ENCODE measurements at regions not wholly inside any gene's neighbourhood (a gene's known extent, or its start where the extent isn't known, plus 50 kb on each side); places are given as distances from the start of the nearest gene placed in this dataset.

DNA sequence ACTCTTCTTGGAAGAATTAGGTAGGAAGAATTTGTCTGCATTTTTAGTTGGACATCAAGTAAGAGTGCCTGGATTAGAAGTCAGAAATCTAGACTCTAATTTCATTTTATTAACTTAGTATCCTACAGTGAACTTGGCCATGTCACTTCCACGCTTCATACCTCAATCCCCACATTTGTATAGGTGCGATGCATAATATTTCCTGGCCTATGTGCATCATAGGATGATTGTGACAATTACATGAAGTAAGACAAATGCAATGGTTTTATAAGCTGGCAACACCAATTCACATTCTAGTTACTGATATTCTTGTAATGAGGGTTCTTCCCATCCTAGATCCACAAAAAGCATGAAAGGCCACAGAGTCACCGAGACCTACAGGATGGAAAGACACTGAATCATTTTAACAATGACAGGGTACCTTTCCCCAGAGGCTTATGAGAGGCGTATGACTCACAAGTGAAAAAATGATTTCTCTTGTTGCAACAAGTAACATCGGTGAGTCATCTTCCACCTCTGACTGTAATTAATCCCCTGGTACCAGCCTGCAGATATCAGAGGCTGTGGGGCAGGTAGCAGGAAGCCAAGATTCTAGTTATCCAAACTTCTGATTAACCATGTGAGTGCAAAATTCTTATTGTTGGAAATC, 56.0 kb upstream of the OR5AK2 start:
- DNase-seq, result no peak

DNA sequence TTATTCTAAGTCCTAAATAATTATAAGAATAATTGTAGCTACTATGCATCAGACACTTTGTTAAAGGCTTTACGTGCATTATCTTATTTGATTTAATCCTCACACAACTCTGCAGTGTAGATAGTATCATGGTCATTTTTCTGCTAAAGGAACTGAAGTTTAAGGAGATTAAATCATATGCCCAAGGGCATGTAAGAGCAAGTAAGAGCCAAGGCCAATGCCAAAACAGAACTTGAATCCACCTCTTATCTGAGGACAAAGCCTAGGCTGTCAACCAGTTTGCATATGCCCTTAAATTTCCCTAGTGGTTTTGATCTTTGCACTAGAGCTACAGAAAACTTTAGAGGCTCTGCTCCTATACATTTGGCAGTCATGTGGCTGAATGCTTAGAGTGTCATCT, 65.6 kb upstream of the OR5AK2 start:
- no peak for DNase-seq

DNA sequence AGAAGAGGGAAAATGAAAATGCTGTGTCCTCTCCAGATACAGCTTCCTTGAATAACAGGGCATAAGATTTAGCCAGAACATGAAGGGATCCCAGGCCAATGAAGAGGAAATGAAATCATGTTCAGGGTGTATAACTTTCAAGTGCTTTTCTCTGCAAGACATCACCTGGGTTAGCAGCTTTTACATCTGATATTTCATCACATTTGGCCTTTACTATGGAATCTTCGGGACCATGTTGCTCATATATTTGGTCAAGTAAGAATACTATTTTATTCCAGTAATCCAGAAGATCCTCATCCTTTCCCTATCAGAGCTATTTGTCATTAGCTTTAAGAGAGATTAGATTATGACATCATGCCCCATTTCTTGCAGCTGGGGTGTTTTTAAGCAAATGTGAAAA, 66.3 kb upstream of the OR5AK2 start:
- no peak for DNase-seq

DNA sequence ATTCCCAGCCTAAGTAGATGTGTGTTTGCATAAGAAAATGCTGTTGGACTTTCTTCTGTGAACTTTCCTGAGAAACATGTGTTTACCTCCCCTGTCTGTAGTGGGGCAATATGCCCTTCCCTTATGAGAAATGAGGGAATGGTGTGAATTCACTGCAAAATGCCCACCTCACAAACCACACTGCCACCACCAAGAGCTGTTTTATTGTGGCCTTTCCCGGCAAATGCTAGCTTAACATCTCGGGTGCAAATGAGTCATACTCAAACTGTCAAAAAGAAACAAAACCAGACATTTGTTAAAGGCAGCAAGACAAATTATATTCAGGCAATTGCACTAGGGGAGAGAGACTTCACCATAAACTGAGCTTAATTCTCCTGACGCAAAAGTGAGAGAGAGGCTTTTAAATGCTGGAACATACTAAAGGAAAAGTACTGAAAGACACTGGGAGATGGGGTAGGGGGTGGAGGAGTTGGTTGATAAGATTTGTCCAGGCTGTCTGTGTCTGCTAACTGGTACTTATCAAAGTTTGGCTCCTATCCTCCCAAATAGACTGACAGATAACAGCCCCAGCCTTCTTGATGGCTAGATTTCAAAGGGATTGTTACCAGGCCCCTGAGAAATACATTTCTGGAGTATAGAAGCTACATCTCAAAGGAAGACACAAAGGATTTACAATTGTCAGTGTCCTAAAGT, 70.9 kb upstream of the OR5AK2 start:
- DNase-seq, result no peak

DNA sequence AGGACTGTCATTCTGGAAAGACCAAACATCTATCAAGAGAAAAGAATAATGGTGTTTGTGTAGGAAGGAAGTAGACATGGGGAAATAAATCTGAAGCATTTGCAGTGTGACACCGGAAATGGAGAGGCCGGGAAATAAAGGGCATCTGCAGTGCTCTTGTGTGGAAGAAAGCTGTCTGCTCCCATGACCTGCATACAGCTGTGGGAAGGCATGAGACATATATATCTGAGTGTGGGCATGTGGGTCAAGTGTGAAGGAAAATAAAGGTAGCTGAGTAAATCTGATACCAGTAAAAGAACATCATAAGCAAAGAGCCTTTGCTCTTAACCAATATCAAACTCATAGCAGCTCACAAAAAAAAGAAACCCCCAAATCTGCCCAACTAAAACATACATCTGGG, 72.1 kb upstream of the OR5AK2 start:
- no peak for DNase-seq

DNA sequence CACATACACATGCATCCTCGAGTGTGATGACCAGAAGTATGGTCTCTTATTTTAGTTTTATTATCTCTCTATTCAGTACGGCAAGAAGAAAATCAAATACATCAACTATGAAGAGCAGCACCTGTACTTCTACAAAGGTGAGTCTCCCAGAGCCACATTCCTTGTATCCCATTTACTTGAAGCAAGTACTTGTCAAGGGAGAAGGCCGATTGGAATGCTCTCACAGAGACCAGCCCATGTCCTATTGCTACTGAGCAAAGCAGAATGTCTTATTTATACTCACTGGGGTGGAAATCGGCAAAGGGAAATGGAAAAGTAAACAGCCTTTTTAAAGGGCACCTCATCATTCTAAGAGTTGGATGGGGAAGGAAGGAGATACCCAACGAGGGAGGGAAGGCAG, 72.6 kb upstream of the OR5AK2 start:
- no peak for DNase-seq

DNA sequence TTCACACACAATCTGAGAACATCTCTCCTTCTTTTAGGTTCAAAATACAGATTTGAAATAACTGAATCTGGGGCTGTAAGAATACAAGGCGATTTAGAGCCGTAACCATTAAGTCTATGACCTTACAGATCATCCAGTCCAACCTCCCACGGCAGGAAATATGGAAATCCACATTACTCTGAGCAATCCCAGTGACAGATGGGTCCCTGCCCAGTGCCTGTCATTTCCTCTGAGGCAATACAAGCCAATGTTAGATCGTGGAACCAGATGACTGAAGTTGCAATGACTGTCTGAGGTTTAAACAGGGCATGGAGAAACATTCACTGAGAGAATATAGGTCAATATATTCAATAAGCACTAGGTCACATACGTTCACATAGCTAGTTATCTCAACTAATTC, 77.4 kb upstream of the OR5AK2 start:
- DNase-seq, result no peak

DNA sequence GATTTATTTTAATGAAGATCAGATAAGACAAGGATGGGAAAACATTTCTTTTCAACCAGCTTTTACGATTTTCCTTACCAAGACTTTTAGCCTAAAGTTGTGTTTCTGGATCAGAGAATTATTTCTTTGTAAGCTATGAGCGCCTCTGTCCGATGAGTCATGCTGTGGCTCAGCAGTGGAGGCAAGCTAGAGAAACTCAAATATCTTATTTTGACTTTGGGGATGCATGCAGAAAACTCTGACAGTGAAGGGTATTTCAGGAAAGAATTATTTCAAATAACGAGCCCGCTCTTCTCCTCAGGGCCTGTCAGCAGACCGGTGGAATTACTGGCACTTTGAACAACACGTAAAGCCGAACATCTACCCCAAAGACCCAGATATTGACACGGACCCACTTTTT, 77.9 kb upstream of the OR5AK2 start:
- DNase-seq, result no peak

DNA sequence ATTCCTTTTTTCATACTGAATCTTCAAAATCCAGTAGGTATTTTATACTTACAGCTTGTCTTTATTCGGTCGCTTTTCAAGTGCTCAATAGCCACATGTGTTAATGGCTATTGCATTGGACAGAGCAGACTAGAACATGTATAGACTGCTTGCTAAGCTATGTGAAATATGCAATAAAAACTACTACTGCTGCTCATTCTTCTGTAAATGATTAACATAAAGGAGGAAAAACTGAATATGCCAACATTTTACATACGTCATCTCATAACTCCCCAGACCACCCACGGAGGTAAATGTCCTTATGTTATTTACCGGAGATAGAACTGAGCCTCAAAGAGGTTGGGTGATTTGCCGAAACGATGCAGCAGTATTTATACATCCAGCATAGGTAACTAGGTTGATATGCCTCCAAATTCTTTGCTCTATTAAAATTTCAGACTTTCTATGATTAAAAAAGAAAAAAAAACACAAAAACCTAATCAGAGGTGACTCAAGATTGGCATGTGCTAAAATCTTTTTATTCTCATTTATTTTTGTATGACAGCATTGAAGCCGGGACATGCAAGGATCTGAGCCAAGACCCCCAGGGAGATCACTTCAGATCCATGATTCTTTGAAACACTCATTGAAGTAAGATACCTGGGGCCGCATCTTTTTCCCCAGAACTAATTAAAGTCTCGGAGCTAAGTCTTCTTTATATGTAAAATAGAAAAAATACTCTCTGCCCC, 78.5 kb upstream of the OR5AK2 start:
- no peak for DNase-seq

DNA sequence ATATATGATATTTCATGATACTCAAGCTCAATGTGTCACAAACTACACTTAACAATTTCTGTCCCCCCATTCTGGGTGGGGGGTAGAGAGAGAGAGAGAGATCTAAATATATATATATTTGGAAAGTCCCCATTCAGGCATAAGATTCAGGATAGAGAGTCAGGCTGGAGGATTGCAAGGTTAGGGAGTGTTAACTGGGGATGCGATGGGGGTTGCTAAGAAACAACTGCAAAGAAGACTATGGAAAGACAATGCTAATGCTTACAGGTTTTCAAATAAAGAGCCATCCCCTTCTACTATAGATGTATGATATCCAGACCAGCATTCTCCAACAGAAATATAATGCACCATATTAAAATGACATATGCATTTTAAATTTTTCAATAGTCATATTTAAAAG, 79.2 kb upstream of the OR5AK2 start:
- no peak for DNase-seq

DNA sequence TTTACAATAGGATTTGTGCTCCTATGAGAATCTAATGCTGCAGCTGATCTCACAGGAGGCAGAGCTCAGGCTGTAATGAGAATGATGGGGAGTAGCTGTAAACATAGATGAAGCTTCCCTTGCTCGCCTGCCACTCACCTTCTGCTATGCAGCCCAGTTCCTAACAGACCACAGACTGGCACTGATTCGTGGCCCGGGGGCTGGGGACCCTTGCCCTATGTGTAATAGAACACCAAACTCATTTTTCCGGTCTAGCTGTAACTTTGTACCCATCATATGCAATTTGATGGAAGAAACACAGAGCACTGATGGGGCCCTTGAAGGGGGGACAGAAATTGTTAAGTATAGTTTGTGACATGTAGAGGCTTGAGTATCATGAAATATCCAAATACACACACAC, 79.6 kb upstream of the OR5AK2 start:
- no peak for DNase-seq

DNA sequence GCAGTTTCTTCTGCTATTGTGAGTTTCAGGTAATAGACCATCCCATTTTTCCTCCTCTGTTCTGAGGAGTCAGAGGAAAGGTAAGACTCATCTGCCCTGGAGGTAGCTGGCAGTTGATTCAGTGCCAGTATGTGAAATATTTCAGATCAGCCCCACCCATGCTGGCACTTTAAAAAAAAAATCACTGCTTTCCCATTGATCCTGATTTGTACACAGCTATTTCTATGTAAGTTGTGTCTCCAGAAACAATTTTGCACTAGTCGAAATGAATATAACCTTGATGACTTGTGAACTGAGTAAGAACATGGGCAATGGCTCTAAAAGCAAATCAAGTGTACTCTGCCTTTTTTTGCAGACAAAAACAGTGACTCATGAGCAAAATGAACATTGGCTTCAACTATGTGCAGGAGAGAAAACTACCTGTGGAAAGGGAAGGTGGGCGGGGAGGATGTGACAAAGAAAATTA, 82.0 kb upstream of the OR5AK2 start:
- DNase-seq, result no peak

DNA sequence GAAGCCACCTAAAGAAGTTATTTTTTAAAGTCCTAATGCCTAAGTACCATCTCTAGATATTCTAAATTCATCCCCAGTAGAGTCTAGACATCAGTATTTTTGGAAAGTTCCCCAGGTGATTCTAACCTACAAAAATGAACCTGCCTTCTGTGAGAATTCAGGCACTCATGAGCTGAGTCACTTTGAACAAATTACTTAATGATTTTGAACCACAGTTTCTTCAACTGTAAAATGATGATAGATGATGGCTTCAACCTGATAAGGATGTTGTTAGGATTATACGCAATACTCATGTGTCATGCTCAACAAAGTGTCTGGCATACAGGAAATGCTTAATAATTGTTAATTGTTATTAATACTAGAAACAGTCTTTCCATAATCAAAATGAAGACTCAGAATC, 82.8 kb upstream of the OR5AK2 start:
- no peak for DNase-seq

DNA sequence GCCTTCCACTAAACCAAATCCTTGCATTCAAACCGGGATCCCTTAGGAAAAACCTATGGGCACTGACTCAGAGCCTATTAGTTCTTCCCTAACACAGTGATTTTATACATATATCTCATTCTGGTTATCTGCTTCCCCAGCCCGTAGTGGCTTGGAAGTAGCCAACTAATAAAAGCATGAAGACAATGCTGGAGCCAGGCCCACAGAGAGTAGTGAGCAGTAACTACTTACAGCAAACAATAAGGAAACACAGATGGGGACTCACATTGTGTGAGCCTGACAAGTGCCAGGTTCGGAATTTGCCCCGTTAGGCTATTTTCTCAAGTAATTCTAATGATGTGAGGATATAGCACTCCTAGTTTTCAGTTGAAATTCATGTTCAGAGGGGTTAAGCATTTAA, 83.3 kb upstream of the OR5AK2 start:
- DNase-seq, result no peak

DNA sequence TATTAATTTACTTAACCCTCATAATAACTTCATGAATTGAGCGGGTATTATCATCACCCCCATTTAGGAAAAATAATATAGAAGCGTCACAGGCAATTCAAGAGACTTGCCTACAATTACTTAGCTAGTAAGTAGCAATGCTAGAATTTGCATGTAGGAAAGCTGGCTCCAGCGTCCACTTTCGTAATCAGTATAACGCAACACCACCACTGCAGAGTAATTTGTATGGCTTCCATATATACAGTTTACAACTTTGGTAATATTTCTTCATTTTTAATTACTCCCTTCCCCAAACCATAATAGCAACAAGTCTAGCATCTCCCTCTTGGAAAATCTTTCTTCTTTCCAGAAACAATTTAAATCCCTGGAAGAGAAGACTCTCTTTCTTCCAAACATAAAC, 89.9 kb upstream of the OR5AK2 start:
- DNase-seq, result no peak

DNA sequence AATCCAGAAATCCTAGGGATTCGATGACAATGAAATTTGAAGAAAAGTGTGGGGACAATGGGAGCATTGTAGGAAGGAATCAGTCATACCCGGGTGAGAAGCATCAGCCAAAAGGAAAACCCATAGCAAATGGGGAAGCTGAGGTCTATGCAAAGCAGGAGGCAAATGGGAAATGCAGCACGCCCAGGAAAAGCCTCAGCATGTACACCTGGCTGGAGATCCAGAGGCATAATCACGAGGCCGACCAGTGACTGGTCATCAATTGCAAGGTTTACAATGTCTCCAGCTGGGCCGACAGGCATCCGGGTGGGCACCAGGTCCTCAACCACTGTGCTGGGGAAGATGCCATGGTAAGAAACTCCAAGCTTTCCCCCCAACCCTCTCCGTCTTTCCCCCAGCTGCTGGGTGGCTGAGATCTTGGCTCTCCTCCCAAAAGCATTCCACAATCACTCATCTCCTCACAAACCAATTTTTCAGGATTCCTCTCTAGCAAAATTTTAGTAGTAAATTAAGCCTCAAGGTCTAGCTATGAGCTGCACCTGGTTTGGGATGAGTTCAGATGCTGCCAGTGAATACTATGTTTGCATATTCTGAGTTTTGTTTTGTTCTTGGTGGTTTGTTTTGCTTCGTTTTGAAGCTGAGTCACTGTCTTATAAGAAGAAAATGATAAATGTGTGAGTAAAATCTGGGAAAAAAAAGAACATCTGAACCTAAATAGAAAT, 98.0 kb upstream of the OR5AK2 start:
- DNase-seq, result no peak

DNA sequence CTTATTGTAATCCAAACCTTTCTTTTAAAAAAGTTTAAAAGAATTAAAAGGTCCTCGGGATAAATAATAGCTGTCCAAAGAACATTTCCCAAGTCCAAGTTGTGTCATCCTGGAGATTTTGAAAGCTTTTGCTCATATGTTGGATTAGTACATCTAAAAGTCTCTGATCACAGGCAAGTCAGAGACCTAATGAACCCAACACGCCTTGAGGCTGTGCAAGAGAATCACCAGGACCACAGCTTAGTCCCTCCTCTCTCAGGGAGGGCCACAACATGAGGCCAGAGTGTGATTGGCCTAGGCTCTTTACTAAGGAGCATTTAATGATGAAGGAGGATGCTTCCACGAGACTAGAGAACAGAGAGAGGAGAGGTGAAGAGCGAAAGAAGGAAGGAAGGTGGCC, 98.7 kb upstream of the OR5AK2 start:
- no peak for DNase-seq

DNA sequence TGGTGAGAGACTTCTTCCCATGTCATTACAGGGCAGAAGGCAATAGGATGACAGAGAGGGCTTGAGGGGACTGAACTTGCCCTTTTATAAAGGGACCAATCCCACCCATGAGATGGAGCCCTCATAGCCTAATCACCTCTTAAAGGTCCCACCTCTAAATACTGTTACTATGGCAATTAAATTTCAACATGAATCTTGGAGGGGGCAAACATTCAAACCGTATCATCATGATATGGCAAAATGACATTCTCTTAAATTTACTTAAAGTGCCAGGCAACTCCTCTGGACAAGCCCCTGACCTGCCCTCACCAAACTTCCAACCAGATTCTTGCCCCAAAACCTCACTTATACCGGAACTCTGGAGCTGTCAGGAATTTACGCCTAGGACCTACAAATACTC, 100.8 kb upstream of the OR5AK2 start:
- no peak for DNase-seq

DNA sequence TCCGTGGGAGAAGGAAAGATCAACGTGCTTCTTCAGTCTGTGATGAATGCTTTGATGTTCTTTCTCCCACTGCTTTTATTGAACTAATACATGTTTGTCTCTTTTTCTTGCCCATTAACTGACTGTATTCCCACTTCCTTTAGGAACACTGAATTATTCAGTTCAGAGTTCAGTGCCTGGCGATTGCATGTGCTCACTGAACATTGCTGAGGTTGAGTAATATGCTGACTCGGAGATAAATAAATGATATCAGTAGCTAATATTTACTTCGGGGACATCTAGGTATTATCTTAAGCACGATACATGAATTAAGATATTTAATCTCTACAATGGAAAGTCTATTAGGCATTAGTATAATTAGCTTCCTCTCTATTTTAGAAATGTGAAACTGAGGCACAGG, 102.3 kb upstream of the OR5AK2 start:
- no peak for DNase-seq

DNA sequence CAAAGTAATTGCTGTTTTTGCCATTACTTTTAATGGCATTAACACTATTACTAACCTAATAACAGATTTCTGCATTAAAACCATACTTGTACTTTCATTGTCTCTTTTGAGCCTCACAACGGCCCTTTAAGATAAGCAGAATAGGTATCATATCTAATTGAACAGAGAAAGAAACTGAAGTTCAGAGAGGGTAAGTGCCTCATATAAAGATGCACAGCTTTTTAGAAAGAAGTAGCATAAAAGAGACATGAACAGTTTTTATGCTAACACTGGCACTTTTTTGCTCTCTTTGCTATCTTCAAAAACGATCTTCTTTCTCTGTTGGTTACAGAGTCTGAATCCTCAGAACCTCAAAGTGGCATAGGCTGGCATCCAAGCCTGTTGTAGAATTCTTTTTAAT, 102.9 kb upstream of the OR5AK2 start:
- no peak for DNase-seq

DNA sequence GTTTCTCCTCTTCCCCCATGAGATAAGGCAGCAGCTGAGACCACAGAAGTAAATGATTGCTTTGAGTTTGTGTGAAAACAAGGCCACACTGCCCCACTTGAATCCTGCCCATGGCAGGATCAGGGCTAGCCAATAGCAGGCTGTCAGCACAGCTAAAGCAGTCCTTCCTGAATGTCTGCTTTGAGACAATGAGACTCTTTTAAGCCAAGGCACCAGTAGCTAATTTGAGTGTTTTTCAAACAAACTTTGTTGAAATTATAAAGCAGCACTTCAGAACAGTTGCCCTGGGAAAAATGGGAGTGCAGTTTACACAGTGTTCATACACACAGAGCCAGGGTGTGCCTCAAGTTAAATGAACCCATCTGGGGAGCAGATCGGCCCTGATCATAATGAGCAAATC, 103.5 kb upstream of the OR5AK2 start:
- no peak for DNase-seq

DNA sequence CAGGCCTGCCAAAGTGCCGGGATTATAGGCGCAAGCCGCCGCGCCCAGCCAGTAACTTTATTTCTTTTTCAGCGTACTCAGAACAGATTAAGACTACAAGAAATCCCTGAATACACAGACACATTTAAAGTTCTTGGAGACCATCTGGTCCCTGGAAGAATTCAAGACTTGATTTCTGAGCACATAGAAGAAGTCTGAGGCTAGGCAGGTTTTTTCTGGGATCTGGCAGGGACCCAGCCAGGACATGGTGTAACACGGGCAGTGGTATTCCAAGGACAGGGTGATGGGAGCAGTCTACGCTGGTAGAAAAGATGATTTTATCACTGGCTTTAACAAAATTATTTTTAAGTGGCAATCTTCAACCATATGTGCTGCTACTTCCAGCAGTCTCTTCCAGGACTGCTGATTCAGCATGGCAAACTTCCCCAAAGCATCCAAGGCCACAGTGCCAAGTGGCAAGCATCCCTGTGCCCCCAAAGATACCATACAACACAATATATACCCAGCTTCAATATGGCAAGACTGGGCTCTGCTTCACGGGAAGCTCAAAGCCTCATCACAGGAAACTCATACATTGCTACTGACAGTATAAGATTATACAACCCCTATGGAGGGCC, 105.2 kb upstream of the OR5AK2 start:
- DNase-seq, result no peak

DNA sequence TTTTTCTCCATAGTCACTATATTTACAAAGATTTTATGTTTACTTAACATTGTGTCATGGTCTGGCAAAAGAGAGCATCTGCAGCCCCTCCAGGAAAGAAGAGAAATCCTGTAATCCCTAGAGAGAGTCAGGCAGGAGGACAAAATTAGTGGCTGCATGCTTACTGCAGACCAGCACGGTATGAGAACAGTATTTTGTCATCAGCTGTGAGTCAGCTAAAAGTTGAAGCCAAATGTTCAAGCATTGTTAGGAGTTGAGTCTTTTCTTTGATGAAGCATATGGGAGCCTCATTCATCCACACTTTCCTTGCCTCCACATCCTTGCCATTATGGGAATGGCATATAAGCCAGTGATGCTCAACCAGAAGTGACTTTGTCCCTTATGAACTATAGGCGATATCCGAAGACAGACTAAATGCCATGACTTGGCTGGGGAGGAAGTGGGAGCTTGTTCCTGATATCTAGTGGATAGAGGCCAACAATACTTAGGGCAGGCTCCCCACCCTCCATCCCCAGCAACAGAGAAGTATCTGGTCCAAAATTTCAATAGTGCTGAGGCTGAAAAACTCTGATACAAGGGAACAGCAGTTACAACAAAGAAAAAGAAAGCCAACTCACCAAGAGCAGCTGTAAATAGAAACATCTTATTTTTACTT, 112.0 kb upstream of the OR5AK2 start:
- no peak for DNase-seq

Measured in NCI-H510A treated with DMSO at 0.1 percent for 48 hours (cell line).